AG04449 (cell line): ENCODE measurements at regions not wholly inside any gene's neighbourhood (a gene's known extent, or its start where the extent isn't known, plus 50 kb on each side); places are given as distances from the start of the nearest gene placed in this dataset.
"Not testable (repeated sequence)": the region's sequence is repeated elsewhere in the genome, so short reads cannot be mapped to it uniquely, and the experiment has no call there.

ENCODE experiments used
- CTCF ChIA-PET: fragments of 350-600 bp; formaldehyde crosslinking; extraction: SDS; loops from one replicate; lab custom pipeline; 2021; ENCODE audit warnings: antibody characterized with exemption; lab: Yijun Ruan, JAX
- POLR2A ChIA-PET: fragments of 400-600, 350-600 bp; formaldehyde crosslinking; extraction: SDS; loops from one replicate; lab custom pipeline; 2020; ENCODE audit warnings: antibody characterized with exemption, inconsistent platforms; lab: Yijun Ruan, JAX
- DNase-seq: peaks from one replicate; pipeline ENCODE4 v3.0.0-alpha.2; 2010; ENCODE audit warnings: low read depth, low spot score
- H3K4me3 ChIP-seq: 2 replicates; pipeline ENCODE4 v1.5.1; 2011; ENCODE audit warnings: low read depth, mild to moderate bottlenecking, control low read depth, low read length
- TF ChIP-seq, protein P1 (sequence below): IDR thresholded peaks from one replicate; pipeline ENCODE4 v1.5.1; 2011; ENCODE audit warnings: mild to moderate bottlenecking, moderate library complexity, low read length, control low read depth, inconsistent platforms; ENCODE audit not compliant: insufficient read depth; ENCODE audit errors: missing control alignments

DNA sequence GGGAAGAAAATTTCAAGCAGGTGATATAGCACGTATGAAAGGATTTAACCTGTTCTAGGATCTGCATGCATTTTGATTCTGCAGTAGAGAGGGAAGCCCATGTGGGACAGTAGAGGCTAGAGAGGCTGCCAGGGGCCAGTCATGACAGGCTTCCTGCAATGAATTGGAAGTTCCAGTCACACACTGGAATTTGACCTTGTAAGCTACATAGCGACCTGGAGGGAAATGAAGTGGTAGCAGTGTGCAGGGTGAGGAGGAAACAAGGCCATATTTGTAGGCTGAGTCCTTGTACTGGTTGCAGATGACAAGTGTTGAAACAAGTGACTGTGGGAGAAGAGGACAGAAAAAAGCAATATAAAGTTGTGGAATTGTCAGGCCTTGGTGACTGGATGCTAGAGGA lies 58.6 kb upstream of the OLIG3 start:
- ChIA-PET POLR2A (no interaction called here), CTCF (no interaction called here)
- DNase-seq = no peak
- H3K4me3 ChIP-seq = no peak overlapping the region
- TF ChIP-seq, protein P1, sequence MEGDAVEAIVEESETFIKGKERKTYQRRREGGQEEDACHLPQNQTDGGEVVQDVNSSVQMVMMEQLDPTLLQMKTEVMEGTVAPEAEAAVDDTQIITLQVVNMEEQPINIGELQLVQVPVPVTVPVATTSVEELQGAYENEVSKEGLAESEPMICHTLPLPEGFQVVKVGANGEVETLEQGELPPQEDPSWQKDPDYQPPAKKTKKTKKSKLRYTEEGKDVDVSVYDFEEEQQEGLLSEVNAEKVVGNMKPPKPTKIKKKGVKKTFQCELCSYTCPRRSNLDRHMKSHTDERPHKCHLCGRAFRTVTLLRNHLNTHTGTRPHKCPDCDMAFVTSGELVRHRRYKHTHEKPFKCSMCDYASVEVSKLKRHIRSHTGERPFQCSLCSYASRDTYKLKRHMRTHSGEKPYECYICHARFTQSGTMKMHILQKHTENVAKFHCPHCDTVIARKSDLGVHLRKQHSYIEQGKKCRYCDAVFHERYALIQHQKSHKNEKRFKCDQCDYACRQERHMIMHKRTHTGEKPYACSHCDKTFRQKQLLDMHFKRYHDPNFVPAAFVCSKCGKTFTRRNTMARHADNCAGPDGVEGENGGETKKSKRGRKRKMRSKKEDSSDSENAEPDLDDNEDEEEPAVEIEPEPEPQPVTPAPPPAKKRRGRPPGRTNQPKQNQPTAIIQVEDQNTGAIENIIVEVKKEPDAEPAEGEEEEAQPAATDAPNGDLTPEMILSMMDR = no peak

DNA sequence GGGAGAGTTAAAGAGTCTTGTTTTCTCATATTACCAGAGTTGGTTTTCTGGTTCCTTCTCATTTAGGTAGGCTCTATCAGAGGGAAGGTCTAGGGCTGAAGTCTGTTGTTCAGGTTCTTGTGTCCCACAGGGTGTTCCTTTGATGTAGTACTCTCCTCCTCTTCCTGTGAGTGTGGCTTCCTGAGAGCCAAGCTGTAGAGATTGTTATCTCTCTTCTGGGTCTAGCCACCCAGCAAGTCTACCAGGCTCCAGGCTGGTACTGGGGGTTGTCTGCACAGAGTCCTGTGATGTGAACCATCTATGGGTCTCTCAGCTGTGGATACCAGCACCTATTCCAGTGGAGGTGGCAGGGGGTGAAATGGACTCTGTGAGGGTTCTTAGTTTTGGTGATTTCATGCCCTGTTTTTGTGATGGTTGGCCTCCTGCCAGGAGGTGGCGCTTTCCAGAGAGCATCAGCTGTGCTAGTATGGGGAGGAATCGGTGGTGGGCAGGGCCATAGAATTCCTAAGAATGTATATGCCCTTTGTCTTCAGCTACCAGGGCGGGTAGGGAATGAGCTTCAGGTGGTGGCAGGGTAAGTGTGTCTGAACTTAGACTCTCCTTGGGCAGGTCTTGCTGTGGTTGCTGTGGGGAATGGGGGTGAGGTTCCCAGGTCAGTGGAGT lies 65.5 kb upstream of the OLIG3 start:
- POLR2A ChIA-PET, CTCF ChIA-PET, DNase-seq, H3K4me3 ChIP-seq: not testable (repeated sequence)

DNA sequence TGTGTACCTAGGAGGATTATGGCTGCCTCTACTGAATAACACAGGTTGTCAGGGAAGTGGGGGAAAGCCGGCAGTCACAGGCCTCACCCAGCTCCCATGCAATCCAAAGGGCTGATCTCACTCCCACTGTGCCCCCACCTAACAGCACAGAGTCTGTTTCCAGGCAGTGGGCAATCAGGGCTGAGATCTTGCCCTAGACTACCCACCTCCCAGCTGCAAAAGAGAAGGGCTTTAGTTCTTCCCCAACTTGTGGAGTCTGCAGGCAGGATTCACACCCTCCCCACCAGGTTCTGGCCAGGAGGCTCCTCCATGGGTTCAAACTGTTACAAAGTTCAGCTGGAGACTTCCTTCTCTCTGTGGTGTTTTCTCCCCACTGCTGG lies 66.0 kb upstream of the OLIG3 start:
- TF ChIP-seq, protein P1 = no peak
- POLR2A ChIA-PET = no interaction called here
- CTCF ChIA-PET = no interaction called here

DNA sequence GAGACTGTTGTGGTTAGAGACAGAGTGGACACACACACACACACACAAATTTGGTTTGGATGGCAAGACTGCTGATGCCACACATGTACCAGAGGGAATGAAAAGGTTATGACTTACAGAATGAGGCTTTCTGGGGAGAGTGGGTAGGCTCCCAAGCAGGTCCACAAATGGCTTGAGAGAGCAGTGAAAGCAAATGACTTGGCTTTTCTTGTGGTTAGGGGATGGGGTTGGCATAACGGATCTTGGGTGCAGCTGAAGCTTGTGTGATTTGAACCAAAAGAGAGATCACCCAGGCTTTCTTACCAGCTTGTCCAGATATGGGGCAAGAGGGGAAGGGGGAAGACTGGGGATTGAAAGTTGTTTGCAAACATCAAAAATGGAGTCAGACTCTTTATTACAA lies 73.9 kb upstream of the OLIG3 start:
- DNase-seq = no peak
- ChIA-PET CTCF (no interaction called here), POLR2A (no interaction called here)
- H3K4me3 ChIP-seq = no peak overlapping the region
- TF ChIP-seq, protein P1 = no peak

More for the DNA sequence above, 66.0 kb upstream of the OLIG3 start:
- H3K4me3 ChIP-seq = no peak overlapping the region
- DNase-seq = no peak

DNA sequence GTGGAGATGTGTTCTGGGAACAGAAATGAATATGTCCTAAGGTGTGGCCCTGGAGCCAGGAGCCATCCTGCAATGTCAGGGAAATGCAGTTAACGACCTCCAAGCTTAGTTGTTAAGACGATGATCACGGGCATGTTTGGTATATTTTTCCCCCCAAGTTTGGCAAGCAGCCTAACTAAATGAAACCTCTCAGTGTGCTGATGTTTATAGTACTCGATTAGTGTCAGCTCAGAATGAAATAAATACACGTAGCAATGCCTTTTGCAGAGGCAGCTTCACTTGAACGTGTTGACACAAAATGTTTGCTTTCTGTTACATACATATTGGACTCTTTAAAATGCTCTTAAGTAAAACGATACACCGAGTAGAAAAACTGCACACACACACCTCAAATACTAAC lies 76.2 kb upstream of the OLIG3 start:
- POLR2A ChIA-PET = no interaction called here
- TF ChIP-seq, protein P1 = no peak
- H3K4me3 ChIP-seq = no peak overlapping the region
- CTCF ChIA-PET = interaction anchor here (0.6 kb wide), 1 partner anchor 345 kb away, joined by 3 read pairs; no protein-coding TSS in a partner anchor
- DNase-seq = no peak

DNA sequence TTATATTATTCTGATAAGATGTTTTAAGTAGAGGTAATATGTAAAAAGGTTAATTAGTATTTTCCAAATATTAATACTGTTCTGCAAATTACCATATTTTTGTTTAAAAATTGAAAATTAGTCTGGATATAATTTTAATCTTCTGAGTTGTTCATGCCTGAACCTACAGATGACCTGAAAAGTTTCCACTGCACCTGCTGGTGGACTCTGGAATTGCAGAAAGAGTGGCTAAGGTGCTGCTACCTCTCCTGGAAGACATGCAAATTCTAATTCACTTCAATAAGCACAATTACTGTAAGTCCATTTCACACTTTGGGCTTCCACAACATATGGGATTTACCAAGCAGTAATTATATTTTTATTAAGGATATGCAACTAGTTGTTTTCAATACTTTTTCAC lies 77.7 kb upstream of the OLIG3 start:
- POLR2A ChIA-PET = no interaction called here
- CTCF ChIA-PET = no interaction called here
- DNase-seq = no peak
- TF ChIP-seq, protein P1 = peak; percentile 41
- H3K4me3 ChIP-seq = no peak overlapping the region

DNA sequence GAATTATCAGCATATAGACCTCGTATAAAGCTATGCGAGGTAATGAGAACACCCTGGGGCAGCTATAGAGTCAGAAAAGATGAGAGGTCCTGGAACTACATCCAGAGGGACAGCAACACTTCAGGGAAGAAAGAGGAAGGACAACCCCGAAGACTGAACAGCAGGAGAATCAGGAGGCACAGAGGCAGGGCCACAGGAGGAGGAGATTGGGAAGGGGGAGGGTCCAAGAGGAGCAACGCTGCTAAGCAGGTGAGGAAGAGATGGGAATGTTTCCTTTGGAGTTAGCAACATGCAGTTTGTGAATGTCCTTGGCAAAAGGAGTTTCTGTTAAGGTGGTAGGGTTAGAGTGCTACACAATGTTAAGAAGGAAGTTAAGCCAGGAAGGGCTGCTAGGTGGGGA lies 79.5 kb upstream of the OLIG3 start:
- TF ChIP-seq, protein P1 = no peak
- no peak overlapping the region for H3K4me3 ChIP-seq
- POLR2A ChIA-PET = no interaction called here
- CTCF ChIA-PET = interaction anchor here (0.7 kb wide), 1 partner anchor 22 kb away, joined by 3 read pairs; no protein-coding TSS in a partner anchor
- no peak for DNase-seq
